GM18505 (cell line): ENCODE measurements at regions not wholly inside any gene's neighbourhood (a gene's known extent, or its start where the extent isn't known, plus 50 kb on each side); places are given as distances from the start of the nearest gene placed in this dataset.

Experiments
- ATAC-seq: cut with Tn5 transposase; IDR thresholded peaks from one replicate; pipeline ENCODE4 v1.9.1; 2021; ENCODE audit not compliant: unreplicated experiment
- POLR2A ChIP-seq: IDR thresholded peaks from 4 replicates; pipeline ENCODE4 v1.6.1; 2011; ENCODE audit warnings: borderline replicate concordance; ENCODE audit not compliant: insufficient read depth, insufficient read length; ENCODE audit errors: extremely low read depth

- ATAC-seq: no peak
- no peak for TF ChIP-seq POLR2A
These were observed 1184.0 kb downstream of the UQCRFS1 start for GRCh38 chr19:28028881-28029444.

GRCh38 chr19:28027116-28027515, 1185.8 kb downstream of the UQCRFS1 start:
- no peak for TF ChIP-seq POLR2A

GRCh38 chr19:28026636-28027035, 1186.3 kb downstream of the UQCRFS1 start:
- no peak for TF ChIP-seq POLR2A
- ATAC-seq: no peak

More at GRCh38 chr19:28027116-28027515, 1185.8 kb downstream of the UQCRFS1 start:
- ATAC-seq: no peak

GRCh38 chr19:28024920-28025319, 1188.0 kb downstream of the UQCRFS1 start:
- no peak for TF ChIP-seq POLR2A
- ATAC-seq: no peak

GRCh38 chr19:28023064-28023463, 1189.9 kb downstream of the UQCRFS1 start:
- no peak for TF ChIP-seq POLR2A
- ATAC-seq: no peak

- ATAC-seq: no peak
- TF ChIP-seq POLR2A: no peak
These were observed 1190.4 kb downstream of the UQCRFS1 start for GRCh38 chr19:28022506-28022905.

- TF ChIP-seq POLR2A: no peak
- ATAC-seq: no peak
These were observed 1191.4 kb downstream of the UQCRFS1 start for GRCh38 chr19:28021259-28022185.

- no peak for TF ChIP-seq POLR2A
- no peak for ATAC-seq
These were observed 1192.2 kb downstream of the UQCRFS1 start for GRCh38 chr19:28020619-28021258.

GRCh38 chr19:28019901-28020300, 1193.0 kb downstream of the UQCRFS1 start:
- ATAC-seq: no peak
- no peak for TF ChIP-seq POLR2A

- ATAC-seq: no peak
- no peak for TF ChIP-seq POLR2A
These were observed 1193.6 kb downstream of the UQCRFS1 start for GRCh38 chr19:28019371-28019770.

- ATAC-seq: no peak
- TF ChIP-seq POLR2A: no peak
These were observed 1194.5 kb downstream of the UQCRFS1 start for GRCh38 chr19:28018499-28018898.

- ATAC-seq: no peak
- TF ChIP-seq POLR2A: no peak
These were observed 1198.1 kb downstream of the UQCRFS1 start for GRCh38 chr19:28014615-28015405.

GRCh38 chr19:28012361-28012760, 1200.6 kb downstream of the UQCRFS1 start:
- no peak for TF ChIP-seq POLR2A
- no peak for ATAC-seq
